HG03439 (cell line): ENCODE measurements at regions not wholly inside any gene's neighbourhood (a gene's known extent, or its start where the extent isn't known, plus 50 kb on each side); places are given as distances from the start of the nearest gene placed in this dataset.

Source experiments
- ATAC-seq: cut with Tn5 transposase; IDR thresholded peaks from one replicate; pipeline ENCODE4 v1.9.1; 2021; ENCODE audit warnings: mild to moderate bottlenecking, moderate library complexity; ENCODE audit not compliant: unreplicated experiment

- no peak for ATAC-seq
Measured at GRCh38 chr2:104787298-104788065, 66.4 kb upstream of the POU3F3 start.

- no peak for ATAC-seq
Measured at GRCh38 chr2:104788742-104789455, 65.0 kb upstream of the POU3F3 start.

- no peak for ATAC-seq
Measured at GRCh38 chr2:104790100-104790811, 63.7 kb upstream of the POU3F3 start.

GRCh38 chr2:104790901-104791495, 62.9 kb upstream of the POU3F3 start:
- ATAC-seq = no peak

GRCh38 chr2:104793966-104794365, 59.9 kb upstream of the POU3F3 start:
- no peak for ATAC-seq

GRCh38 chr2:104794441-104794840, 59.5 kb upstream of the POU3F3 start:
- ATAC-seq = no peak
